ENCODE measurements at regions not wholly inside any gene's neighbourhood (a gene's known extent, or its start where the extent isn't known, plus 50 kb on each side); places are given as distances from the start of the nearest gene placed in this dataset.
"Not testable (repeated sequence)": the region's sequence is repeated elsewhere in the genome, so short reads cannot be mapped to it uniquely, and the experiment has no call there.

DNA sequence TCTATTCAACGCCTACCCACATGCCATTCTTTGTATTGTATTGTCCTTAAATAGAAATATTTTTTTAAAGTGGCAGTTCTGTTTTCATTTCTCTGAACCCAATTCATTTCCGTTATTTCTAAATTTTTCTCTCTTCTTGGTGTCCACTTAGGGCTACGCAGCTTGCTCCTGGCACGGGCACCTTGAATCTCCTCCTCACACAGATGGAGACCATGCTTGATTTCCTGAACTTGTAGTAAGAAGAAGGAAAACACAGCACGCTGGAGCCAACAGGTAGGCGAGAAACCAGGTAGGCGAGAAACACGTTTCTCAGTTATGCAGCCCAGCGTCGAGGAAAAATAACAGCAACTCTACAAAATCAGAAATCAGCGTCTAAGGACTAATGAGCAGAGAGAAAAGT lies 428.9 kb downstream of the STK39 start:
- Mint-ChIP-seq H3K9me3 (no peaks in the 10 kb centered on the region), H3K36me3 (no peaks in the 10 kb centered on the region), H3K27ac (no peak overlapping the region)
- ATAC-seq (no peak), DNase-seq (ENCODE audit: low spot score in 2 of 2) (no peak)

DNA sequence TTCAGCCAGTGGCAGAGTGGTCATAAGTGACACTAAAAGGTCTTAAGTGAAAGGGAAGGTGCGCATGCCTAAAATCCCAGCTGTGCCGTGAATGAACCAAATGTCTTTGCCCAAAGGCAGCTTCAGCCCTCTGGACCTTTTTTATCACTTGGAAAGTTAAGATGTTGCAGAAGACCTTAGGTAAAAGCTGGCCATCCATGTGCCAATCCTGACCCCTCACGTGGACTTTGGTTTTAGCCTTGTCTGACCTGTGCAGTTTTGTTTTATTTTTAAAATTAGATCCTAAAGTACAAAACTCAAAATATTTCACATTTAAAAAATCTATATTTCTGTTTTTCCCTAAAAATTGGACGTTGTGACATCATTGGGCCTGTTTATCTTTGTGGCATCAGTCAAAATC lies 429.5 kb downstream of the STK39 start:
- DNase-seq (ENCODE audit: low spot score in 2 of 2) (no peak), ATAC-seq (no peak)
- H3K27ac Mint-ChIP-seq = no peak overlapping the region
- H3K36me3 Mint-ChIP-seq = no peaks in the 10 kb centered on the region
- H3K9me3 Mint-ChIP-seq = no peaks in the 10 kb centered on the region

DNA sequence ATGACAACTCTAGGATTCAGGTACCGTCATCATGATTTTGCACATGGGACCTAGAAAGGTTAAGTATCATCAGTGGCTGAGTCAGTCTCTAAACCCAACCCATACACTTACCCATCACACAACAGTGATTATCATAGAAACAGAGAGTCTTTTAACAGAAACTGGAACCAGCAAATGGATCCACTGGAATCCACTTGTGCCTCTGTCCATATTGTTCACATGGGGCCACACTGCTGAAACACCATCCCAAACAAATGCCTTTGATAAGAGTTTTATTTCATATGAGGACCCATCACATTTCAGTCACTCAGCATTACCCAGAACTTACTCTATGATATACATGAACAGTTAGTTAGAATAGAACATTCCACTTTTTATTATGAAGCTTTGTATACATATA lies 430.0 kb downstream of the STK39 start:
- ATAC-seq = no peak
- no peaks in the 10 kb centered on the region for H3K36me3 Mint-ChIP-seq
- H3K27ac Mint-ChIP-seq = no peak overlapping the region
- DNase-seq (ENCODE audit: low spot score in 2 of 2) = no peak
- H3K9me3 Mint-ChIP-seq = no peaks in the 10 kb centered on the region

DNA sequence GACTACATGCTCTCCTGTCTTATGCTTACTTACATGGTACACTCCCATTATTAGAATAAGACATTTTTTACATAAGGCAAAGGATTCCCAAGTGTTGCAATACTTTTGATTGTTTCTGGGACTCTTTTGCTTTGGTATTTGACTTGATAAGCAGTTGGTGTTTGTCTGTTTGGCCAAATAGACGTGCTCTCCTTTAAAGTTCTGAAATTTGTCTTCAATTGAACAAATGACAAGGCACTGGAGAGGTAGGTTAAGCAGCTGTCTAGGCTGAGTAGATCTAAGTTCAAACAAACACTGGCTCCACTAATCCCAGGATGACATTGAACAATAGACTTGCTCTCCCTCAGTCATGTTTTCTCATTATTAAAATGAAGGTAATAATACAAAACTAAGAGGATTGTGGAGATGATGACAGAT lies 430.5 kb downstream of the STK39 start:
- Mint-ChIP-seq H3K36me3 (no peaks in the 10 kb centered on the region), H3K9me3 (no peaks in the 10 kb centered on the region), H3K27ac (no peak overlapping the region)
- no peak for ATAC-seq
- DNase-seq (ENCODE audit: low spot score in 2 of 2) = no peak

DNA sequence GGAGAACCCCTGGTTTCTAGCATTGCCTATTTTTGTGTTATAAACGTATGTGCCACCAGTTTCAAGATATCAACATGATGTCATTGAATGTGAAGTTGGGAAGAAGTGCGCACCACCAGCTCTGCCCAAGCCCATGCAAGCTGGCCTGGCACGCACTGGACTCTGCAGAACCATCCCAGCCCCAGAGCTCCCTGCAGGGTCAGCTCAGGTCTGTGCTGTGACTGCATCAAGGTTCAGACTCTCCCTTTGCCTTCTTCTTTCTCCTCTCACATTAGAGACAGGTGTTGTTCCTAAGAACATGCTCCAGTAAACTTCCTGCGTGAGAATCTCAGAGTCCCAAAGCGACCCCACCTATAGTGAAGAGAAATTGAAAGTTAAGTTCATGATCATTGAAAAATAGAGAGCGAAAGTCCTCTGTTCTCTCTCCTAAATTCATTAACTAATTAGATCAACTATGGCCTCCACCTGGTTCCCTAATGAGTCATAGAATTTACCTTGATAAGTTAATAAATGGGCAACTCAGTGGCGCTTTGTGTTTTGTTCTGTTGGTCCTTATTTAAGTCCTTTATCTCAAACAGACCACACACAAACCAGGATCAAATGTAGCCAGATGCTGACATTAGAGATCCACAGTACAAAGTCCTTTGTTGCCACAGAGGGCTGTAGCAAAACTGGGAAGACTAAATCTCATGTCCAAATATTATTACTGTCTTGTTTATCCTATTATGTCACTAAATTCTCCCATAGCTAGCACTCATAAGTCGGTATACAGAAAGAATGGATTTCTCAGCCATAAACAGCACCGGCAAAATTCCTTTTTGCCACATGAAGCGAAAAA lies 432.3 kb downstream of the STK39 start:
- no peak overlapping the region for H3K27ac Mint-ChIP-seq
- no peak for ATAC-seq
- DNase-seq (ENCODE audit: low spot score in 2 of 2) = no peak
- no peaks in the 10 kb centered on the region for H3K36me3 Mint-ChIP-seq
- H3K9me3 Mint-ChIP-seq = no peaks in the 10 kb centered on the region

DNA sequence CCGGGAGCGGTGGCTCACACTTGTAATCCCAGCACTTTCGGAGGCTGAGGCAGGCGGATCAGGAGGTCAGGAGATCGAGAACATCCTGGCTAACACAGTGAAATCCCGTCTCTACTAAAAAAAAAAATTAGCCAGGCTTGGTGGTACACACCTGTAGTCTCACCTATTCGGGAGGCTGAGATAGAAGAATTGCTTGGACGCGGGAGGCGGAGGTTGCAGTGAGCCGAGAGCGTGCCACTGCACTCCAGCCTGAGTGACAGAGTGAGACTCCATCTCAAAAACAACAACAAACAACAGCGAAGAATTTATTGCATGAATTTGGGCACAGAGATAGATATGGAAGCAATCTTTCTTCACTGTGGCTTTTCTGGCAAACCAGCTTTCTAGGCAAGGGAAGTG lies 432.9 kb downstream of the STK39 start:
- DNase-seq (ENCODE audit: low spot score in 2 of 2); H3K27ac Mint-ChIP-seq; H3K9me3 Mint-ChIP-seq; ATAC-seq; H3K36me3 Mint-ChIP-seq: not testable (repeated sequence)

DNA sequence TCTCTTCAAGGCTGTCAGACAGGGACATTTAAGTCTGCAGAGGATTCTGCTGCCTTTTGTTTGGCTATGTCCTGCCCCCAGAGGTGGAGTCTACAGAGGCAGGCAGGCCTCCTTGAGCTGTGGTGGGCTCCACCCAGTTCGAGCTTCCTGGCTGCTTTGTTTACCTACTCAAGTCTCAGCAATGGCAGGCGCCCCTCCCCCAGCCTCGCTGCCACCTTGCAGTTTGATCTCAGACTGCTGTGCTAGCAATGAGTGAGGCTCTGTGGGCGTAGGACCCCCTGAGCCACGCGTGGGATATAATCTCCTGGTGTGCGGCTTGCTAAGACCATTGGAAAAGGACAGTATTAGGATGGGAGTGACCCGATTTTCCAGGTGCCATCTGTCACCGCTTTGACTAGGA lies 437.6 kb downstream of the STK39 start:
- ATAC-seq; DNase-seq (ENCODE audit: low spot score in 2 of 2); H3K36me3 Mint-ChIP-seq; H3K27ac Mint-ChIP-seq: not testable (repeated sequence)
- H3K9me3 Mint-ChIP-seq = peaks cover 8 to 12% of the 10 kb centered on the region in 2 donors

DNA sequence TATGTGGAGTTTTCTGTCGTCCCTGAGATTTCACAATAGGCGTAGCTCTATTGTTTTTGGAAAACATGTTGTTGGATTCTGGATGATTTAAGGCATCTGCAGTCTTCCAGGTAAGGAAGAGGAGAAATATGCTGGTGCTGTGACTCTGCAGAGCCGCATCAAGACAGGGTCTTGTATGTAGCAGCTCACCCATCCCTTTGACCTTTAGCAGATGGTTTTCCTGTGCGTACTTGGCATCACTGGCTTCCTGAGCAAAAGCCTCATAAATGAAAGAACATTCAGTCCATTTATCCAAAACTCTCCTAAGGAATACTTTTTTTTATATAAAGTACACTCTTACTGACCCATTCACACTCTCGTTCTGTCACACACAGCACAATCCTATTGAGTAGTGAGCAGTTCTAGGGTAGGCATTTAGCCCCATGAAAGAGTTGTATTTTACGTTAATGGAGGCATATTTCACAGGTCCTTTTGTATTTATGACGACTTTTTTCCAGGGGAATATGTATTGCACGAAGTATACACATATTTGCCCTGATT lies 443.9 kb downstream of the STK39 start:
- no peak overlapping the region for H3K27ac Mint-ChIP-seq
- no peak for ATAC-seq
- no peak for DNase-seq (ENCODE audit: low spot score in 2 of 2)

DNA sequence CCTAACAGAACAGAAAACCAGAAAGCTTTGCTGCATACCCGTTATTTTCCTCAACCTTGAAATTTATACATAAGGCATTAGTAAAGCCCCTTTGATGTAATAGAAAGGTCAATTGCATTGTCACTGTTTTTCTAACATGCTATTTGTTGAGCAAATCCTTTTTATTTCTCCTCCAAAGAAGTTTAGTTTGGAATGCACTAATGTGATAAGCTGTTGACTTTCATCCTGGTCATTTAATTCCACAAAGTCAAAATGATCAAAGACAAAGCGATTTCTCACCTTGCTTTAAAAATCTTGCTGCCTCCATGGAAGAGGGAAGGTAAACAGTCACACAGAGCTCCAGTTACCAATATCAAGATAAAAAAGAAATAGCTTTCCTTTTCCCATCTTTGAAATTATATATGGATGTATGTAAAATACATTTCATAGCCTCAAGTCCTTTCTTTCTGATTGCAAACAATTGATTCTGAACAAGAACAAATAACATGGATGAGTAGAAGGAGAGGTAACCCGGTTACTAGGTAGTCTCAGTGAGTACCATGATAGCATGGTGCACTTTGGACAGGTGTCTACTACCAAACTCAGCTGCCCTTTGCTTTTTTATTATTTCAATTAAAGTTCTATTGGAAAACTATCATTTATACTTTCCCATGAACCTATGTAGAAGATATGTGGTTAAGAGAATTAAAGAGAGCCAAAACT lies 452.7 kb downstream of the STK39 start:
- no peaks in the 10 kb centered on the region for H3K36me3 Mint-ChIP-seq
- DNase-seq (ENCODE audit: low spot score in 2 of 2) (no peak), ATAC-seq (no peak)
- H3K27ac Mint-ChIP-seq = no peak overlapping the region
- H3K9me3 Mint-ChIP-seq = peaks cover 0 to 6% of the 10 kb centered on the region in 2 donors

More for the DNA sequence above, 443.9 kb downstream of the STK39 start:
- Mint-ChIP-seq H3K9me3 (peaks cover 5 to 6% of the 10 kb centered on the region in 2 donors), H3K36me3 (peaks cover 0 to 4% of the 10 kb centered on the region in 2 donors)

DNA sequence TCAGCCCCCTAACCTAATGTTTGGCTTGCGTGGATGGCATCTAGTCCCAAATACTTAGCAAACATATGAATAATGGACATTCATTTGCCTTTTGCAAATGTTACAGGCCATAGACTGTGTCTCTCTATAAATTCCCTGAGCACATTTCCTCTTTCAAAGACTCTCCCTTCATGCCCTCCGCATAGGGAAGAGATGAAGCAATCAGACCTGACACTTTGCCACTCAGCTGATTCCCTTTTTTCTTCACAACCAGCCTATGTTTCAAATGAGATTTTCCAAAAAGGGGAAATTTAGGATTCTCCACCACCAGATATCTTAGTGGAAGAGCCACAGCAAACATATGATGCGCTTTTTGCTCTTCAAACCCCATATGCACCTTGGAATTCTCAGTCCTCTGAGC lies 453.7 kb downstream of the STK39 start:
- no peaks in the 10 kb centered on the region for H3K36me3 Mint-ChIP-seq
- no peak for ATAC-seq
- DNase-seq (ENCODE audit: low spot score in 2 of 2) = no peak
- peaks cover 0 to 6% of the 10 kb centered on the region in 2 donors for H3K9me3 Mint-ChIP-seq
- no peak overlapping the region for H3K27ac Mint-ChIP-seq

DNA sequence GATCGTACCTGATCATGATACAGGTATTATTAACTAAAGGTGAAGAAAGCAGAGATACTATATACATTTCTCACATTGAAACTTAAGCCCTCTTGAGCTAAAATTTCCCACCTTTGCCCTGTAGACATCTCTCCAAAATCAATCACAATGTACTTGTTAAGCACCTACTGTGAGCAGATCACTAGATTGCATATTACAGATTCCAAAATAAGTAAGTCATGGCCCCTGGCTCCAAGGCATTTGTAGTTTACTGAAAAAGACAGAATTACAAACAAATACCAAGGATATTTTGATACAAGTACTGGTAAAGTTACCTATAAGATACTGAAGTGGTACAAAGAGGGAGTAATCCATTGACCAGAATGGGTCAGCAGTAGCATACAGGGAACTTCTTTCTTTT lies 455.3 kb downstream of the STK39 start:
- peaks cover 0 to 6% of the 10 kb centered on the region in 2 donors for H3K9me3 Mint-ChIP-seq
- no peaks in the 10 kb centered on the region for H3K36me3 Mint-ChIP-seq
- no peak overlapping the region for H3K27ac Mint-ChIP-seq
- DNase-seq (ENCODE audit: low spot score in 2 of 2) (no peak), ATAC-seq (no peak)

DNA sequence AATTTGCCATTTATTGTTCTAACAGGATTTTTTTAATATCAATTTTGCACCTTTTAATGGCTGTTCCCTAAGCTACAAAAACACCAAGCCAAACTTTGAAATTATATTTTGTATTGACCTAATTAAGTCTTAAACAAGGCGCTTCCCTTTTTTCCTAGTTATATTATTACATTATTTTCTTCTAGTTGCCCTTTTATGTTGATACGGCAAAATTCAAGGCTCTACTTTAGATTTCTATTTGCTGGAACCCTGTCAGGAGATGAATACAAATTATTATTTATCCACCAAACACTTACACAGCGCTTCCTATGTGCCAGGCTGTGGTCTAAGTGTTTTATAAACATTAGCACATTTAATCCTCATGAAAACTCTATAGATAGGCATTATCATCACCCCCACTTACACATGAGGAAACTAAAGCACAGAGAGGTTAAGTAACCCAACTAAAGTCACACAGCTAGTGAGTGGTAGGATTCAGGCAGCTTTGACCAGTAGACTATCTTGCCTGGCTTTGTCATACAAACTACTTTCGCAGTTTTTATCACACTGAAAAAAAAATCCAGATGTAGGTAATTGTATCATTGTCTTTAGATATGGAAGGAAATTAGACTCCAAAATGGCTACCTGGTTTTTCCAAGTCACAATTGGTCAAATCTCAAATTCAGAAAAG lies 456.5 kb downstream of the STK39 start:
- H3K27ac Mint-ChIP-seq = no peak overlapping the region
- no peak for DNase-seq (ENCODE audit: low spot score in 2 of 2)
- ATAC-seq = no peak

DNA sequence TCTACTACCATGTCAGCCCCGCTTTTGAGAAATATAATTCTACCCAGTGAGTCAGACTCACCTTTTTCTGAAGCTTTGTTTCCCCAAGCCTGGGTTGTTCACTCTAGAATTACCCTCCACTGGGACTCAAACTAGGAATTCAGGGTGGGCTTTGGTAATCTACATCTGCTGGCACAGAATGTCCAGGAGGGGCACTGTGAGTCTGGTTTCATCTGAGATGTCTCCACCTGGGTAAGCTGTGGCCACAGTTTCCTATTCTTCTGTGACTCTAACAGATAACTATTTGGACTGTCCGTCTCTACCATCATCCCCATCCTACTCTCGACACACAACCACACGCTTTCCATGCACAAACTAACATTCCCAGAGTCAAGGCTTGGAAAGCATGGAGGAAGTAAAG lies 457.2 kb downstream of the STK39 start:
- no peak for DNase-seq (ENCODE audit: low spot score in 2 of 2)
- Mint-ChIP-seq H3K27ac (no peak overlapping the region), H3K36me3 (no peaks in the 10 kb centered on the region), H3K9me3 (peaks cover 0 to 4% of the 10 kb centered on the region in 2 donors)
- ATAC-seq = no peak

More for the DNA sequence above, 456.5 kb downstream of the STK39 start:
- Mint-ChIP-seq H3K9me3 (peaks cover 0 to 4% of the 10 kb centered on the region in 2 donors), H3K36me3 (no peaks in the 10 kb centered on the region)

DNA sequence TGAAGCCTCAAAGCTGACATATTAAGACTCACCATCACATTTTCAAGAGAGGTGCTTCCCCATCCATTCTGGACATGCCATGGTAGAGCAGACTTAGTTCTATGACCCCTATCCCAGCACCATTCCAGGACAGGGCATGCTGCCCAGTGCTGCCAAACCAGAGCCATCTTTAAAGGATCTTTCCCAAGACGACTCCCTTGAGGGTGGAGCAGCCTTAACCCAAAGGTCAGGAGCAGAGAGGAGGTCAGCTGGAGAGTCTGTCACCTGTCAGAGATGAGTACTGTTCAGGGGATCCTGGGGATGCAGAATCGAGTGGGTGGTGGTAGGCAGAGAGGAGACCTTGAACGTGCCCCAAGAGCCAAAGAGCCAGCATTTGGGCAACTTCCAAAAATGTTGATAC lies 459.8 kb downstream of the STK39 start:
- Mint-ChIP-seq H3K27ac (no peak overlapping the region), H3K36me3 (no peaks in the 10 kb centered on the region), H3K9me3 (peaks cover 0 to 4% of the 10 kb centered on the region in 2 donors)
- ATAC-seq = no peak
- DNase-seq (ENCODE audit: low spot score in 2 of 2) = no peak

DNA sequence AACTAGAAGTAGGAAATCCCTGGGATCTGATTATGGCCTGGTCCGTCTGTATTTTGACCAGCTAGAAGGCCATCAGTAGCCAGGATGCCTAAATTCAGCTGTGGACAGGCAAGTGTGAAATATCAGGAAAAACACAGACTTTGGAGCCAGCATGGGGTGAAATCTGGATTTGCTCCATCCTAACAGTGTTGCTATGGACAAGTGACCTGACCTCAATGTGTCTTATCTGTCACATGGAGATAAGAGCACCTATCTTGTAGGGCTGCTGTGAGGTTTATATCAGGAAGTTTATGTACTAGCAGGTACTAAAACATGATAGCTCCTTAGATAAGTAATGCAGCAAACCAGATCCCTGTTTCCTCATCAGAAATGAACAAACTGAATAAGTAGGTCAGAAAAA lies 460.4 kb downstream of the STK39 start:
- Mint-ChIP-seq H3K27ac (no peak overlapping the region), H3K9me3 (peaks cover 0 to 4% of the 10 kb centered on the region in 2 donors), H3K36me3 (no peaks in the 10 kb centered on the region)
- ATAC-seq = no peak
- no peak for DNase-seq (ENCODE audit: low spot score in 2 of 2)

DNA sequence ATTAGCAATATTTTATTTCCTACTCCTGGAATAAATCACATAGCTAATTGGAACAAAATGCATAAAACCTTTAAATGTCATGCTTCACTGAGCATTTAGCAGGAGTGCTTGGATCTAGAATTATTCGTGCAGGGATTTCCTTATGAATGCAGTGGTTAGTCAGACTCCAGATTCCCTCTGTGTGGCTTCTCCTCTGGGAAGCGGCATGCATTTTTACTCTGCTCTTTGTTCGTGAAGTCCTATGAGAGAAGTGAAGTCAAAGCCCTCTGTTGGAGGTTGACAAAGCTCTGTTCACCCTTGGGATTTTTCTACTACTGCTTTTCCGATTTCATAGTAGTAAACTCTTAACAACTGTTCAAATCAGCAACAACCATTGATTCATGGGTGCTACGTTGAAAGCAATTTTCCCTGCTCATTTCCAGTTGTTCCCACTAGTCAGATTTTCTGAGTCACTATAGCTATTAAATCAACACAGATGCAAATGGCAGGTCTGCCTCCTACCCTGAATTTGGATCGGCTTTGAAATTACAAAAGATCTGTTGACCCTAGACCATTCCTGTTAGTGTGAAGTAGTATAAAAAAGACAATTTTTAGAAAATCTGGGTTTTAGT lies 461.7 kb downstream of the STK39 start:
- peaks cover 0 to 4% of the 10 kb centered on the region in 2 donors for H3K9me3 Mint-ChIP-seq
- H3K36me3 Mint-ChIP-seq = no peaks in the 10 kb centered on the region
- no peak for ATAC-seq
- no peak for DNase-seq (ENCODE audit: low spot score in 2 of 2)
- no peak overlapping the region for H3K27ac Mint-ChIP-seq

DNA sequence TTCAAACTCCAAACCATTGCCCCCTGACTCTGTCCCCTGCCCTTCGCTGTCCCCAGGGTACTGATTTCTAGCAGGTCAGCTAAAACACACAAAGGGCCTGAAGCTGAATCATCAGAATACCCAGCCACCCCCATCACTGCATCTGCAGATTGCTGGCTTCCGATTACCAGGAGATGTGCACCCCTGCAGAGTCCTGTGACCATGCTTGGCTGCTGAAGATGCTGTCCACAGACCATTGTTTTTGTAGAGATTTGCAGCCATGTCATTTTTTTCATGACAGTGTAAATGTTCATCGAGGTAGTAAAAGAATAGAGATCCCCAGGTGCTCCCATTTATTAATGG lies 463.3 kb downstream of the STK39 start:
- H3K9me3 Mint-ChIP-seq = no peaks in the 10 kb centered on the region
- ATAC-seq (no peak), DNase-seq (ENCODE audit: low spot score in 2 of 2) (no peak)
- H3K27ac Mint-ChIP-seq = no peak overlapping the region
- H3K36me3 Mint-ChIP-seq = no peaks in the 10 kb centered on the region

All from activated naive CD4-positive, alpha-beta T cell treated with anti-CD3 and anti-CD28 coated beads, Interleukin-2, amount 50 U/mL, for 72 hours (primary cell).